A673 (cell line): ENCODE measurements at regions not wholly inside any gene's neighbourhood (a gene's known extent, or its start where the extent isn't known, plus 50 kb on each side); places are given as distances from the start of the nearest gene placed in this dataset.

Source experiments
- BruUV-seq: library from RNA; stranded (reverse); fragments of 400-500 nt; replicated peaks from 2 replicates; lab custom pipeline; 2021; lab: Mats Ljungman, UMichigan
- CTCF ChIA-PET: fragments of 300-600 bp; sonication (Branson Sonifier 250); formaldehyde crosslinking; loops from one replicate; lab custom pipeline; 2022; ENCODE audit warnings: antibody characterized with exemption; lab: Charles Lee
- POLR2A ChIA-PET: fragments of 300-600 bp; sonication (Branson Sonifier 250); formaldehyde crosslinking; loops from one replicate; lab custom pipeline; 2022; ENCODE audit warnings: antibody characterized with exemption; ENCODE audit not compliant: low non-redundant PET; lab: Charles Lee
- DNase-seq: peaks from one replicate; pipeline ENCODE4 v3.0.0-alpha.2; 2015; ENCODE audit warnings: low spot score
- H3K27ac ChIP-seq: fragments of 200-600 bp; sonication (generic); 2 replicates; pipeline ENCODE4 v1.5.1; 2016; ENCODE audit warnings: mixed run types, low read depth, mild to moderate bottlenecking, mixed read lengths, antibody characterized with exemption, low read length; ENCODE audit not compliant: poor library complexity, severe bottlenecking
- H3K27me3 ChIP-seq: fragments of 200-600 bp; sonication (generic); replicated peaks from 2 replicates; pipeline ENCODE4 v1.6.1; 2017; ENCODE audit warnings: mixed run types, low read depth, mild to moderate bottlenecking, mixed read lengths, antibody characterized with exemption, low read length; ENCODE audit not compliant: insufficient read depth, poor library complexity
- H3K36me3 ChIP-seq: fragments of 200-600 bp; sonication (generic); 2 replicates; pipeline ENCODE4 v1.6.1; 2016; ENCODE audit warnings: mixed run types, mild to moderate bottlenecking, mixed read lengths, antibody characterized with exemption, low read length; ENCODE audit not compliant: insufficient read depth, poor library complexity, severe bottlenecking
- H3K4me1 ChIP-seq: fragments of 200-600 bp; sonication (generic); 2 replicates; pipeline ENCODE4 v1.6.1; 2017; ENCODE audit warnings: mixed run types, mild to moderate bottlenecking, mixed read lengths, antibody characterized with exemption, low read length; ENCODE audit not compliant: insufficient read depth, poor library complexity, severe bottlenecking
- H3K4me3 ChIP-seq: fragments of 200-600 bp; sonication (generic); 2 replicates; pipeline ENCODE4 v1.5.1; 2016; ENCODE audit warnings: low read depth, mixed run types, mild to moderate bottlenecking, mixed read lengths, low read length; ENCODE audit not compliant: poor library complexity, severe bottlenecking
- H3K9me3 ChIP-seq: fragments of 200-600 bp; sonication (generic); 2 replicates; pipeline ENCODE4 v1.6.1; 2016; ENCODE audit warnings: mixed run types, low read depth, mild to moderate bottlenecking, mixed read lengths, antibody characterized with exemption, low read length; ENCODE audit not compliant: poor library complexity, severe bottlenecking
- EZH2 ChIP-seq: fragments of 200-600 bp; sonication (generic); IDR thresholded peaks from 2 replicates; pipeline ENCODE4 v1.6.1; 2017; ENCODE audit warnings: borderline replicate concordance, low read depth, mild to moderate bottlenecking, mixed read lengths, antibody characterized with exemption, low read length; ENCODE audit not compliant: poor library complexity, severe bottlenecking
- intact Hi-C: fragments of 100-400 bp; cut with micrococcal nuclease; formaldehyde crosslinking; loops from one replicate; pipeline ENCODE4 v1.10.0; 2022; ENCODE audit not compliant: unreplicated experiment
- TF ChIP-seq, protein P1 (sequence below): fragments of 300-800, 200-600 bp; sonication (generic); conservative IDR thresholded peaks from 2 replicates; pipeline ENCODE4 v1.5.1; 2017; ENCODE audit warnings: low read depth, mild to moderate bottlenecking, antibody characterized with exemption, low read length, moderate library complexity, mixed read lengths

DNA sequence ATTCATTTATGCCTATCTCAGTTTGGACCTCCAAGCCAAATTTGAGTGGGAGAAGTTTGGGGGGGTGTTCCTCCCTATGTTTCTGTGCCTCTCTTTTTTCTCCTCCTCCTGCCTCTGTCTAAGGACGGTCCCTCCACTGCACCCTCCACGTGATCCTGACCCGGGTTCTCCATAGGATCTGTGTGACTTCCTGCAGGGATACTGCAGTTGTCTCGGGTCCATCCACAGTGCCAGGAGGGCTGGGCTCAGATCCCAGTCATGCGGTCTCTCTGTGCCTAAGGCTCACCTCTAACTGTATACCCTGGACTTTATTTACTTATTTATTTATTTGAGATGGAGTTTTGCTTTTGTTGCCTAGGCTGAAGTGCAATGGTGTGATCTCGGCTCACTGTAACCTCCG is 1354.5 kb downstream of the BRD1 start:
- Histone ChIP-seq H3K27ac (no peak overlapping the region), H3K4me3 (no peak overlapping the region), H3K36me3 (no peaks in the 10 kb centered on the region), H3K27me3 (no peaks in the 10 kb centered on the region), H3K4me1 (no peaks in the 10 kb centered on the region), H3K9me3 (no peaks in the 10 kb centered on the region)
- CTCF ChIA-PET, result no interaction called here
- intact Hi-C loops, result no loop called here
- DNase-seq, result no peak
- TF ChIP-seq, protein P1, sequence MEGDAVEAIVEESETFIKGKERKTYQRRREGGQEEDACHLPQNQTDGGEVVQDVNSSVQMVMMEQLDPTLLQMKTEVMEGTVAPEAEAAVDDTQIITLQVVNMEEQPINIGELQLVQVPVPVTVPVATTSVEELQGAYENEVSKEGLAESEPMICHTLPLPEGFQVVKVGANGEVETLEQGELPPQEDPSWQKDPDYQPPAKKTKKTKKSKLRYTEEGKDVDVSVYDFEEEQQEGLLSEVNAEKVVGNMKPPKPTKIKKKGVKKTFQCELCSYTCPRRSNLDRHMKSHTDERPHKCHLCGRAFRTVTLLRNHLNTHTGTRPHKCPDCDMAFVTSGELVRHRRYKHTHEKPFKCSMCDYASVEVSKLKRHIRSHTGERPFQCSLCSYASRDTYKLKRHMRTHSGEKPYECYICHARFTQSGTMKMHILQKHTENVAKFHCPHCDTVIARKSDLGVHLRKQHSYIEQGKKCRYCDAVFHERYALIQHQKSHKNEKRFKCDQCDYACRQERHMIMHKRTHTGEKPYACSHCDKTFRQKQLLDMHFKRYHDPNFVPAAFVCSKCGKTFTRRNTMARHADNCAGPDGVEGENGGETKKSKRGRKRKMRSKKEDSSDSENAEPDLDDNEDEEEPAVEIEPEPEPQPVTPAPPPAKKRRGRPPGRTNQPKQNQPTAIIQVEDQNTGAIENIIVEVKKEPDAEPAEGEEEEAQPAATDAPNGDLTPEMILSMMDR, result no peak
- TF ChIP-seq EZH2, result no peak
- POLR2A ChIA-PET, result no interaction called here
- BruUV-seq, result no TSS peak

DNA sequence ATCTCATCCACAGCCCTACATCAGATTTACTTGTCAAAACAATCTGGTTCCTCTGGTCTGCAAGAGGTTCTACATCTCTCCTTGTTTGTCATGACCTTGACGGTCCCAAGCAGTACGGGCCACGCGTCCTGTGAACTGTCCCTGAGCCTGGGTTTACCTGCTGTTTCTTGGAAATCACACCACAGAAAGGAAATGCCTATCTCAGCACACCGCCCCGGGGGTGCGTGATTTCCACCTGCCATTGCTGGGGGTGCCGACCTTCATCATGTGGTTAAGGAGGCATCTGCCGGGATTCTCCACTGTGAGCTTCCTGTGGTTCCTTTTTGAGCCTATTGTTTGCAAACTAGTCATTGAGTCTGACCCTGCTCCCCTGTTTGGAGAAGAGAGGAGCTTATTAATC is 1363.4 kb downstream of the BRD1 start:
- CTCF ChIA-PET, result no interaction called here
- BruUV-seq, result no TSS peak
- no peak for TF ChIP-seq EZH2
- TF ChIP-seq, protein P1, result no peak
- no peak overlapping the region for H3K4me3 ChIP-seq
- H3K9me3 ChIP-seq, result no peaks in the 10 kb centered on the region
- no peaks in the 10 kb centered on the region for H3K36me3 ChIP-seq
- intact Hi-C loops, result no loop called here
- H3K4me1 ChIP-seq, result no peaks in the 10 kb centered on the region
- H3K27ac ChIP-seq, result no peak overlapping the region
- no peaks in the 10 kb centered on the region for H3K27me3 ChIP-seq
- no peak for DNase-seq
- POLR2A ChIA-PET, result no interaction called here

DNA sequence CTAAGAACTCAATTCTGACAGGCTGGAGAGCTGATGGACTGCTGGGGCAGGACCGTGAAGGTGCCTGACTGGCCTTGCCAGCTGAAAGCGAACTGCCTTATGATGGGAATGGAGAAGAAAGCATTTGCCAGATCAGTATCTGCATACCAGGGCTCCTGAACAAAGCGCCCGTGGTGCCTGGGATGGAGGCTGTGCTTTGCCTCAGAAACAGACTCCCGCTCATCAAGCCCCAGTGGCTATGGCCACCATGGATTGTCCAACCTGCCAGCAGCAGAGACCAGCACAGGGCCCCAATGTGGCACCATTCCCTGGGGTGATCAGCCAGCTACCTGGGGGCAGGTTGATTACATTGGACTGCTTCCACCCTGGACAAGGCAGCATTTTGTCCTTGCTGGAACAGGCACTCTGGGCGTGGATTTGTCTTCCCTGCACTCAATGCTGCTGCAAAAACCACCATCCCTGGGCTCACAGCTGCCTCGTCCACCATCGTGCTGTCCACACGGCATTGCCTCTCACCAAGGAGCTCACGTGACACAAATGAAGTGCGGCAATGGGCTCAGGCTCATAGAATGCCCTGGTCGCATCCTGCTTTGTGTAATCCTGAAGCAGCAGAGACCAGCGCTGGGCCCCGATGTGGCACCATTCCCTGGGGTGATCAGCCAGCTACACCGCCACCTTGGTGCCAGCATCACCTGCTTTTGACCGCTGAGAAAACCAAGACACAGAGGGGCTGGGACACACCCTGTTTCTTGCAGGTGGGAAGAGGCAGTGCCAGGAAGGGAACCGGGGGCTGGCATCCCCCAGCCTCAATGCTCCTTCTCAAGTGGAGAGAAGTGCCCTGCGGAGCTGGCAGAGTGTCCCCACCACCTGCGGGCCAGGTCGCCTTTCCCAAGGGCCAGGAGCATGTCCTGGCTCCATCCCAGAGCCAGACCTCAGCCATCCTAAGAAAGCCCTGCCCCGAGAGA is 1367.5 kb downstream of the BRD1 start:
- no peaks in the 10 kb centered on the region for H3K27me3 ChIP-seq
- no peak overlapping the region for H3K4me3 ChIP-seq
- no peak overlapping the region for H3K27ac ChIP-seq
- ChIA-PET POLR2A (no interaction called here), CTCF (no interaction called here)
- no TSS peak for BruUV-seq
- intact Hi-C loops, result no loop called here
- H3K36me3 ChIP-seq, result no peaks in the 10 kb centered on the region
- H3K9me3 ChIP-seq, result no peaks in the 10 kb centered on the region
- DNase-seq, result no peak
- TF ChIP-seq, protein P1, result no peak
- TF ChIP-seq EZH2, result no peak
- H3K4me1 ChIP-seq, result no peaks in the 10 kb centered on the region
